ENCODE measurements at regions not wholly inside any gene's neighbourhood (a gene's known extent, or its start where the extent isn't known, plus 50 kb on each side); places are given as distances from the start of the nearest gene placed in this dataset.

- TF ChIP-seq CTCF (IDR thresholded peaks at IDR 0.05; ENCODE audit: borderline replicate concordance, extremely low read depth, low read length, poor library complexity, severe bottlenecking) (no peak), EZH2 (IDR thresholded peaks at IDR 0.05; ENCODE audit: borderline replicate concordance, low read depth, low read length, severe bottlenecking) (no peak)
Observed at GRCh38 chr18:78676622-78677482, 302.8 kb upstream of the SALL3 start.

Measured in DND-41 (cell line).